ENCODE measurements at regions not wholly inside any gene's neighbourhood (a gene's known extent, or its start where the extent isn't known, plus 50 kb on each side); places are given as distances from the start of the nearest gene placed in this dataset.

DNA sequence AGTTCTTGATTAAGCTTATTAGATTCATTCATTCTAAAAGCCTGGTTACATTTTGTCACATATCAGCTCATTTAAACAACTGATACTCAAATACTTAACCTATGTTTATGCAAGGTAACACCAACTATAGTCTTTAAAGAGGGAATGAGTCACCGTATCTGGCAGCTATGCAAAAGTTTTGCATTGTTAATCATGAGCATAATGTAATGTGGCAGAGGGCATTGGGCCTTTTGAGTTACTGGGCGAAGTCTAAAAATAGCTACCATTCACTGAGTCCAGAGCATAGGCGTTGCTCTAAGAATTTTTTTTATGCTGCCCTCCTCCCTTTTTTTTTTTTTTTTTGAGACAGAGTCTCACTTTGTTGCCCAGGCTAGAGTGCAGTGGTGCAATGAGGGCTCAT, 277.7 kb upstream of the ZNF717 start:
- peak; percentile 31 for DNase-seq (ENCODE audit: low read depth)

DNA sequence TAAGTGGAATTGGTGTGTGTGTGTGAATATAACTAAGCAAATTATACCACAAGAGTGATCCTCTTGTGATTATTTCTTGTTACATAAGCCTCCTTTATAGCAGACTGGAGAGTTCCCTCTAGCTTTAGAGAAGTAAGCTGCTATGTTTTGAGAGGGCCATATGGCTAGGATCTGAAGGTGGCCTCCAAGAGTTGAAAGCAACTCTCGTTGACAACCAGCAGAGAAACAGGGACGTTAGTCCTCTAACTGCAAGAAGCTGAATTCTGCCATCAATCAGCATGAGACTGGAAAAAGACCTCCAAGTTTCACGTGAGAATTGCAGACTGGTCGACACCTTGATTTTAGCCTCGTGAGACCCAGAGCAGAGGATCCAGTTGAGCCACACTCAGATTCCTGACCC, 278.5 kb upstream of the ZNF717 start:
- no peak for DNase-seq (ENCODE audit: low read depth)

DNA sequence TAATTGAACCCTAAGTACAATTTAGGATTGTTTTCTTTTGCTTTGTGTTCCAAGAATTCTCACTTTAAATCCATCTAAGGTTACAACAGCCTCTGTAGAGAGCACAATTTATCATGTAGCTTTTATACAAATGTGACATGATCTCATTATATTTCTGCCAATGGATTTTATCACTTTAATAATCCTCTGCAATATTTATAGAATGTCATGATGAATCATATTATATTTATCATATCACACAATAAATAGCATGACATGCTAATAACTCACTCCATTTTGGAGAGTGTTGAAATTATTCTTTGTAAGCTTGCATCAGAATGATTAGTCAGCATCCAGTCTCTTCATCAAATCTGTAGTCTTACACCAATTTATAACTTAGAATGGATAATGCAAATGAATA, 280.6 kb upstream of the ZNF717 start:
- DNase-seq (ENCODE audit: low read depth), result peak; percentile 1

DNA sequence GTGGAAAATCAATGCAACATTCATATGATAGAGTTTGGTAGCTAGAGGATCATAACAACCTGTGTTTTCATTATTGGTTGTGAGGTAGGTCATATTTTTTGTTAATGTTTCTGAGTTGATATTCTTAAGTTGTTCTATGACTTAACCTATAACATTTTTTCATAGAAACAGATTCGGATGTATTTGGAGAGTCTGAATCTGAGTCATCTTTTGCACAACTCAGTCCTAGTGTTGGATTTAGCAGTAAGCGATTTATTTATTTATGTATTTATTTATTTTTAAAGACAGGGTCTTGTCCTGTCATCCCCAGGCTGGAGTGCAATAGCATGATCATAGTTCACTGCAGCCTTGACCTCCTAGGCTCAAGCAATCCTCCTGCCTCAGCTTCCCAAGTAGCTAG, 292.8 kb upstream of the ZNF717 start:
- DNase-seq (ENCODE audit: low read depth), result no peak

DNA sequence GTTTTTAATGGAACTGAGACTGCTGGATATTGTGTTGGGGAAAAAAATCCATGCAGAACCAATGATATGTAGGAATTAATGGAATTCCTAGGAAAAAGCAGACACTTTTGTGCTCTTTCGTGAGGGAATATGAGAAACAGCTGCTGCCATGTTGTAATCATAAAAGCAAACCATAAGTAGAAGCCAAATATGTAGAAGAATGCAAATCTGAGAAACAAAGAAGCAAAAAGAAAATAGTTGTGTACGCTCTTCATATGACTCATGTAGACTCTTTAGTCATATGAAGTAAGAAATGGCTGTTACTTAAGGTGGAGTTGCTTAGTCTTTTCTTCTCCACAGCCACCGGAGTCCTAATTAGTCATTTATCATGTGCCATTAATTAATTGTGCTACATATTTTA, 298.6 kb upstream of the ZNF717 start:
- DNase-seq (ENCODE audit: low read depth), result peak; percentile 16

DNA sequence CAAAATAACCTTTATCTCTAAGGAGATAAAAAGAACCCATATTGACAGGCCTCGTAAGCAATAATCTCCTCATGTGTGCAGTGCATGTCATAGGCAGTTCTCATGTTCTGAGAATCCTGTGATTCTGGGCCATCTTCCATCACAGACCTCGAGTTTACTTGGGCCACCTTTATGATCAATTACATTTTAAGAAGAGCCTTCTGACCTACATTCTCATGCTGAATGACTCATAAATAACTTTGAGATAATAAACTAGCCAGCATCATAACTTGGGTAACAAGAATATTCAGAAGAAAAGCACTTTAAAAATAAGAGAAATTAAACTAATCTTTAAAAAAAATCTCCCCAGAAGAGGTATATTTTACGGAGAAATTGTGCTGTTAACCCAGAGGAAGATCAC, 310.7 kb upstream of the ZNF717 start:
- DNase-seq (ENCODE audit: low read depth), result no peak

DNA sequence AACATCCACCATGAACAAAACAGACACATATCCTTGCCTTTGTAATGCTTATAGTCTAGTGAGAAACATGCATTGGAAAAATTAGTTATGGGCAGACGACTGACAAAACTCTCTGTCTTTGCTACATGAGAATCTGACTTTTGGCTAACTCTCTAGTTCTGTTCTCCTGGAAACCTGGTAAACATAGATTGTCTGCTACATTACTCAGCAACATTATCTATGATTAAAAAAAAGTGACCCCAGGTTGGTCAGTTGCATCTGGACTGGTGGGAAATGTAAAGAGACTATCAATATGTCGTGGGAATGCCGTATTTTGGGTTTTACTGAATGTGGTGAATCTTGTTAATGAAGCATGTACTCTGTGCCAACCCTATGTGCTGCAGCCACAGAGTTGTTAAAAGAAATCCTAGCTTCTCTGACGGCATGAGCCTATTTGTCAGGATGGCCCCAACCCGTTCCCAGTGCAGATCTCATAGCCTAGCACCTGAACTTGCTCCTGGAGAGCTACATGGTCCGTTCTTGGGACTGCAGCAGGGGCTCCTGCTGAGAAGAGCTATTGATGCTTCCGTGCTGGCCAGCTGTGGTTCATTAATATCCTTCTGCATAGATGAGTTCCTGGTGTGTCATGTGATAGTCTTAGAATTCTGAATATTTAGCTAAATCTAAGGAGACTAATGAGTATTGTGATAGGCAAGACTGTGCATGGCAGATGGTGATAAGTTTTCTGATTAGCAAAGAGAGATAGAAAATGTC, 311.7 kb upstream of the ZNF717 start:
- DNase-seq (ENCODE audit: low read depth), result no peak

DNA sequence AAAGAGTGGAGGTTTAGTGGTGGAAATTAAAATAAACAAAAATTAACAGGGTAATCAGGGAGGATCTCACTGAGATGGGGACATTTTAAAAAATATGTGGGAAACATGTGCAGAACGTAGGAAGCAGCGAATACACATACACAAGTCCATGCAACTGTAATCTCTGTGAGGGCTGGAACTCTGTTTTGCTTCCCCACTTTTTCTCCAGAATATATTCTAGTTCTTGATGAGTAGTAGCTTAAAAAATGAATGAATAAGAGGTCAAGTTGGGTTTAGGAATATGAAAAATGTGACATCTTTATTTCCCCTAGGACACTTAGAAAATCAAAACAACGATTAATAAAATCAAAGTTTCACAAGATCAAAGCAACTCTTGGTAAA, 312.2 kb upstream of the ZNF717 start:
- no peak for DNase-seq (ENCODE audit: low read depth)

DNA sequence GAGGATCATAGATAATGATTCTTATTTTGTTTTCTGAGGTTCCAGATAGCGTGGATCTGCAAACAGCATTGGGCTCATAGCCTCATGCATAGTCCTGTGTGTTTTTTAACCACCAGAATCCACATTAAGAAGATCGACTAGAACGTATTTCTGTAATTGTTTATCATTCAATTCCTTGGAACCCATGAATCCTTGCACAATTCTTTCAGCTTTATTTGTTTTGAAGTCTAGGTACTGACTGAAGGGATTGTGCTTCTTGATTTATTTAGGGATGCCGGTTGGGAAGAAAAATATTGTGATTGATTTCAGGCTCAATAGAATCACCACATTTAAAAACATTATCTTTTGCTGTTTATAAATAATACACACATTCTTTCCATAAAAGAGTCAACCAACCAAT, 314.6 kb upstream of the ZNF717 start:
- no peak for DNase-seq (ENCODE audit: low read depth)

DNA sequence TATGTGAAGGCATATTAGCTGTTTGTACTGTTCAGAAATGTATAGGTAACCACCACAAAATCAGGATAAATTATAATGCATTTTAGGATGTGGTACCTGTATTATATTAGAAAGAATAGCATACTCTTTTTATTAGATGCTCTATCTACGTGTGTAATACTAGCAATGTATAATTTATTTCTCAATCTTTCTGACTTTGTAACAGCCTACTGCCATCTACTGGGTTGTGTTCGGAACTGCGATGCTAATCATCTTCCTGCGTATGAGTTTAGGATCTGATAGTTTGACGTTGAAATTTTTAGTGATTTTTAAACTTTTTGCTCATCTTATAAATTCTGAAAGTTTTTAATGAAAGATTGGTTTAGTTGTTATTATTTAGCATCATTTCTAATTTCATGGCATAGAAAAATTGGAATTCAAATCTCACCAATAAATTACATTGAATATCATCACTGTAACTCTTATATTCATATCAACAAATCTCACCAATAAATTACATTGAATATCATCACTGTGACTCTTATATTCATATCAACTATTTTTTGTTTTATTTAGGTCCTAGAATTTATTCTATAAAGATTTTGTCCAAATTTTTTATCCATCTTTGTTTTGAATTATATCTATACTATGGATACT, 322.7 kb upstream of the ZNF717 start:
- peak; percentile 36 for DNase-seq (ENCODE audit: low read depth)

DNA sequence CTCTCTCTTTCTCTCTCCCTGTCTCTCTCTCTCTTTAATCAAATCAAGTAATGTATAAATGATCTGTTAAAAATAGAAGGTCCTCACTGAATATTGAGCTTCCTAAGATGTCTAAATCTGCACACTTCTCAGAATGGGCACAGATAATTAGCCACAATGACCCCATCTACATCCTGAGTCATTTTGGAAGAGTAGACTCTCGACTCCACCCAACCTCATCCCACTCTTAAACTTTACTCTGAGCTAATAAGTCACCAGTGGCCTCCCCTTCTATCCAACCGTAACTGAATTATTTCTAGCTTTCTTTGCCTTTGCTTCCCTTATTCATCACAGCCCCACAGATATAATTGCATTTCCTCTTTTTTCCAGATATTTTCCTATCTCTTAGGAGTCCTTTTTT, 326.5 kb upstream of the ZNF717 start:
- no peak for DNase-seq (ENCODE audit: low read depth)

DNA sequence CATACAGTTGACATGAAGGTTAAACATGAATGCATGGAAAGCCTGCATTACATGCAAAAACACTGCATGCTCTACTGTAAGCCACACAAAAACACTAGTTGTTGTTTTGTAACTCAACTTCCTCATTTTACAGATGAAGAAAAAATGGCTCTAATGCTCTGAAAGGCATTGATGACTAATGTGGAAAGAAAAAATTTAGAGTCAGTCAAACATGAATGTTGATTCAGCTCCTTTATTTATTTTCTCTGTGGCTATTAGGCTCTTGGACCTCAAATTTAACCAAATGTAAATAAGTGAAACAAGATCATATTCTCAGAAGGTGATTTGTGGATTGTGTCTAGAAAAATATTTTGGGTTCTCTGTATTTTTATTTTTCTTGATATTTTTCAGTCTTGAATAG, 336.7 kb upstream of the ZNF717 start:
- DNase-seq (ENCODE audit: low read depth), result no peak

DNA sequence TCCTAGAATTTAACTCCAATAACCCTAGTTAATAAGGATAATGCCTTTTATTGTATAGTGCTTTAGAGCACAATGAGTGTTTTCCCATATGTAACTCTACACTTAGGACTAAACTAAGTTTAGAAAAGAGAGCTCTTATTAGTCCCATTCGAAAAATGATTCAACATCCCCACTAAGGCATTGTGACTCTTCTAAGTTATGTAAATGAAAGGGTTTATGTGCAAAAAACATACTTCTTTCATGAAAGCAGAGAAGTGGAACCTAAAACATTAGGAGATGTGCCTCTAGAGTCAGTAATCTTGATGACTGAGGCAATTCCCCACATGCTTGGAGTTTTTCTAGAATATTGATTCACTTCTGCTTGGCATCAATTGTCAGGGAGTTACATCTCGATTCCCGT, 344.1 kb upstream of the ZNF717 start:
- no peak for DNase-seq (ENCODE audit: low read depth)

DNA sequence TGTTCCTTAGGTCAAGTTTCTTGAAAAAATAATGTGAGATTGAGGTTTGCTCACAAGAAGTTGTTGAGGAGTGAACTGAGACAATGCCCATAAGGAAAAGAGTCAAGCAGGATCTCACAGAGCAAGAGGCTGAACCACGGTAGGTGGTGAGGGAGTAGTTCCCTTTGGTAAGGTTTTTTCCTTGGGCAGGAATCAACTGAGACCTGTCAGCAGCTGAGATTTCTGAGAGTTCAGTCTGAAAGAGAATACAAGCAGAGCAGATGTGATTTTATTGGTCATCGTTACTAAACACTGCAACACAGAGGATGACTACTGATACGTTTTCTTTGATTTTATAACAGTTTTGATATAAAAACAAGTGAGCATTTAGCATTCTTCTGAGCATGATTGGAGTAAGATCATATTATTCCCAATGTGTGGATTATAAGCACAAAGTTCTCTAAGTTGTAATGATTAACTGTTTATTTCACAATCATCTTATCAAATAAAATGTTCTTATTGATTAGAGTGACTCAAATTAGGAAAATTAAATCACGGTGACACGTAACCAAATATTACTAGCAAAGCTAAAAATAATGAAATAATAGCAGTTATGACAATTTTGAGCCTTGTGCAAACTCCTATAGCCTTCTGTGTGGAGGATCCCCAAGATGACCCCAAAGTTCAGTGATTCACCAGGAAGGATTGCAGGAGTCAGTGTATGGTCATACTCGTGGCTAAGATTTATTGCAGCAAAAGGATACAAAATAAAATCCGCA, 346.2 kb upstream of the ZNF717 start:
- peak; percentile 21 for DNase-seq (ENCODE audit: low read depth)

DNA sequence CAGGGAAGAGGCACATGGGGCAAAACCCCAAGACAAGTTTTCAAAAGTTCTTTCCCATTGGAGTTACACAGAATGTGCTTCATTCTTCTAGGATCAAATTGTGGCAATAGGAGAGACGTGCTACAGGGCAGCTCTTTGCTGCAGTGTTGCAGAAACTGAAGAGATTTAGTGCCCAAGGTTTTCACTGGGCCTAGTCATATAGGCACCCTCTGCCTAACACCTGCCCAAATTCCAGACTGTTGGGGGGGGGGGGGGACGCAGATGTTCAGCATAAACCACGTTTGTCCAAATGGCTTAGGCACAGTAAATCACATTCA, 346.8 kb upstream of the ZNF717 start:
- no peak for DNase-seq (ENCODE audit: low read depth)

DNA sequence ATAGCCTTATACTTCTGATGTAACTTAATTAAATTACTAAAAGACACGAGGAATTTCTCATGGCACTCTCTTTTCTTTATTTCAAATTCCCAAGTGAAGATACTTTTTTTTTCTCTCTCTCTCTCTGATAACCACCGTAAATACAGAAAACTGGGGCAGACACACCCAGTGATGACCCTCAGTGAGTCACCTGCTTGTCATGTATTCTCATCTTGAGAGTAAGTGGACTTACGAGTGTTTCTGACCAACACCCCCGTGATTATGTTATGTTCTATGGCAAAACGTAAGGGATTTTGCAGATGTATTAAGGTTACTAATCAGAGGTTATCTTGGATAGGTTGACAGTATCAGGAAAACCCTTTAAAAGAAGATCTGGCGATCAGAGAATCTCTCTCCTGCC, 348.8 kb upstream of the ZNF717 start:
- no peak for DNase-seq (ENCODE audit: low read depth)

DNA sequence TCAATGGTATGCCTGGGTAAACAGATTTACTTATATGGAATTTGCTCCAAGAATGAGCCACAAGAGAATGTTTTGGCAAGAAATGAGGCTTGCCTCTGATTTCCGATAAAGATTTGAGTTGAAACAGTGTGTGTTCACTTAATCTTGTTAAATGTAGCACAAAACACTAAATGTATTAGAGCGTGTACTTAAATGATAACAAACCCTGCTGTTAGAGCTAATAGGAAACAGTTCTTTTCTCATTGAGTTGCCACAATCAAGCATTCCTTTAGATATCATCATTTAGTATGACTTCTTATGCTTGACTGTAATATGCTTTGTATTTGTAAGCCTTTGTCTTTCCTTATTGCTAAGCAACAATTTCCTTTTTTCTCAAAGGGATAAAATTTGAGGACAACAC, 353.6 kb upstream of the ZNF717 start:
- no peak for DNase-seq (ENCODE audit: low read depth)

DNA sequence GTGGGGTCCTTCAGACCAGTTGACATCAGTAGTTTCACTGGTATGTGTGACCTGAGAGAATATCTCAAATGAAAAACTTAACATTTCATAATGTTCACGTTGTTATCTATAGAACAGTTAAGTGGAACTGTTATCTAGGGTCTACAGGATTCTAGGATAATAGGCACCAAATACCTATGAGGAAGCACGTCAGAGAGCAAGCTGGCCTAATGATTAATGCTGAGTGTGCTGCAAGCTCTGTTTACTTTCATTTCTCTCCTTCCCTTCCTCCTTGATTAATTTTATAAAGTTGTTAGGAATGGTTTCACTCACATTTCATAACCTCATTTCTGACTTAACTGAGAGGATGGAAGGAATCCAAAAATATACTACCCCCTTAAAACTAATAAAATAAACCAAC, 362.5 kb upstream of the ZNF717 start:
- no peak for DNase-seq (ENCODE audit: low read depth)

DNA sequence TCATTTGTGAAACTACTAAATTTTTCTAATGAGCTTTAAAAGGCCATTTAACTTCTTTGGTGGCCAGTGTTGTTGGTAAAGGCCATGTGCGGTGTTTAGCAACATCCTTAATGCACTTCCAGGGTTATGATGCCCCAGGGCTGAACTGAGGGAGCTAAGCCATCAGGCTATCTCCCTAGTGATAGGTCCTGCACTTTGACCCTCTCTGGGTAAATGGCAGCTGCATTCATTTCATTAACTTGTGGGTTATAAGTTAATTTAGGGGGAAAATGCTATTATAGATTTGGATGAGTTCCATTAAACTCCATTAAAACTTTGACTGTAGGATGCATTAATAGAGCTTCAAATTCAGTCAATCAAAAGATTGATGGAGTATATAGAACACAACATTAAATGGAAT, 366.7 kb upstream of the ZNF717 start:
- DNase-seq (ENCODE audit: low read depth), result no peak

DNA sequence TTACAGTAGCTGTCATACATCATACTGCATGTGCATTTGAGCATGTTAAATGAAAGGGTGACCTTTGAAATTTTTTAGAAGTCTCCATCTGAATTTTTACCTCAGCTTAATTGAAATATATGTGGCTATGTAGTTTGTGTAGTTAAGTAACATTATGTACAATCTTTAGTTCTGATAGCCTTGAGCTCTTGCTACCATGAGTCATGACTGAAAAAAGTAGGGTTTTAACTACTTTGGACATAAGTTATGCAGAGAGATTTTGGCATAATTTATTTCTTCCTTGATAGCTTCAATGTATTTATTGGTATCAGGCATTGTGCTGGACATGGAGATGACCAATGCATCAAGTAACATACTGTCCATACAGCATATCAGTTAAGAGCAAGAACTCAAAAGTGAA, 376.5 kb upstream of the ZNF717 start:
- DNase-seq (ENCODE audit: low read depth), result no peak

DNA sequence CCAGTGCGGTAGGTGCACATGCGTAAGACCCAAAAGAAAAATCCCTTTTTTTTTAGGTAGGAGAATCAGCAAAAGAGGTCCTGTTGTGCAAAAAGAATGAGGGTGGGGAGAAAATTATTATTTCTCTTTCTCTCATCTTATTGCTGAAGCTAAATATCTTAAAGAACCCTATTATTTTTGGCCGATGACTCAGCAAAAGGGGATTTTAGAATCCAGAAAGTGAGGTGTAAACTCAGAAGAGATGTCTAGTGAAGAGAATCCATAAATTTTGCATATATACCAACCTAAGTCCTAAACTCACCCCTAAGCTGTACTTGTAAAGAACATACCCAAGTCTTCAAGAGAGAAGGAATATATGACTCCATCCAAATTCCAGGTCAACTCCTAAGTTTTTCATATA, 386.3 kb upstream of the ZNF717 start:
- no peak for DNase-seq (ENCODE audit: low read depth)

DNA sequence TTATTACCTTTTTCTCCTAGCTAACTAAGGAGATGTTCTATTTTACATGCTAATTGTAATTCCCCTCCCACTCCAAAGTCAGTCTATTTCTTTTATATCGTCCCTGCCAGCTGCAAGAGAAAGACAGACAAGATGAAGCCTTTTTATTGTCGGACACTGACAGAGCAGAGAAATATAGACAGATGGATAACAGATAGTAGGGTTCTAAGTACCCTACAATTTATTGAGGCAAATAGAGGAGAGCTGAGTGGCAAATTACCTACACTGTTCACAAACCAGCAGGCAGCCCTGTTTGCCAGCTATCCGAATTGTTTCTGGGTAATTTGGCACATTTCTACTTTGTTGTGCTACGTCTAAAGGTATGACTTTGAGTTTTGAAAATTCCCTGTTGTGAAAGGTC, 392.3 kb upstream of the ZNF717 start:
- no peak for DNase-seq (ENCODE audit: low read depth)

DNA sequence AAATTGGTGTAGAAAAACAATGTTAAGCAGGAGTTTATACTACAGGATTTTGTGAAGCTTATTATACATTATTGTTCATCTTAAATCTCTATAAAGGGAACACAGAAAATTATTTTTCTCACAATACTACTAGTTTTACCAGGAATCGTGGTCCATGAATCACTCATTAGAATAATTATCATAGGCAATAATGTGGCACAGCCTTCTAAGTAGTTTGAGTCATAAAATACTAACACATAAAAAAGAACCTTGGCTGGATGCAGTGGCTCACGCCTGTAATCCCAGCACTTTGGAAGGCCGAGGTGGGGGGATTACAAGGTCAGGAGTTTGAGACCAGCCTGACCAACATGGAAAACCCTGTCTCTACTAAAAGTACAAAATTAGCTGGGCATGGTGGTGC, 393.1 kb upstream of the ZNF717 start:
- no peak for DNase-seq (ENCODE audit: low read depth)

All from myocyte (in vitro differentiated cells).